Neuron (in vitro differentiated cells): ENCODE measurements at regions not wholly inside any gene's neighbourhood (a gene's known extent, or its start where the extent isn't known, plus 50 kb on each side); places are given as distances from the start of the nearest gene placed in this dataset.

ENCODE experiments used
- H2AFZ ChIP-seq: one replicate; pipeline ENCODE4 v1.6.1; 2013; ENCODE audit warnings: low read depth, mild to moderate bottlenecking, inconsistent platforms, low read length, moderate library complexity
- H3K27me3 ChIP-seq: one replicate; pipeline ENCODE4 v1.6.1; 2013; ENCODE audit warnings: low read length; ENCODE audit not compliant: insufficient read depth
- H3K36me3 ChIP-seq: one replicate; pipeline ENCODE4 v1.6.1; 2013; ENCODE audit warnings: low read length; ENCODE audit not compliant: insufficient read depth
- H3K4me1 ChIP-seq: one replicate; pipeline ENCODE4 v1.6.1; 2013; ENCODE audit warnings: low read length; ENCODE audit not compliant: insufficient read depth
- H3K4me3 ChIP-seq: 2 replicates; pipeline ENCODE4 v1.5.1; 2013; ENCODE audit warnings: mild to moderate bottlenecking, low read length, moderate library complexity
- H3K9me3 ChIP-seq: one replicate; pipeline ENCODE4 v1.6.1; 2013; ENCODE audit warnings: low read length

DNA sequence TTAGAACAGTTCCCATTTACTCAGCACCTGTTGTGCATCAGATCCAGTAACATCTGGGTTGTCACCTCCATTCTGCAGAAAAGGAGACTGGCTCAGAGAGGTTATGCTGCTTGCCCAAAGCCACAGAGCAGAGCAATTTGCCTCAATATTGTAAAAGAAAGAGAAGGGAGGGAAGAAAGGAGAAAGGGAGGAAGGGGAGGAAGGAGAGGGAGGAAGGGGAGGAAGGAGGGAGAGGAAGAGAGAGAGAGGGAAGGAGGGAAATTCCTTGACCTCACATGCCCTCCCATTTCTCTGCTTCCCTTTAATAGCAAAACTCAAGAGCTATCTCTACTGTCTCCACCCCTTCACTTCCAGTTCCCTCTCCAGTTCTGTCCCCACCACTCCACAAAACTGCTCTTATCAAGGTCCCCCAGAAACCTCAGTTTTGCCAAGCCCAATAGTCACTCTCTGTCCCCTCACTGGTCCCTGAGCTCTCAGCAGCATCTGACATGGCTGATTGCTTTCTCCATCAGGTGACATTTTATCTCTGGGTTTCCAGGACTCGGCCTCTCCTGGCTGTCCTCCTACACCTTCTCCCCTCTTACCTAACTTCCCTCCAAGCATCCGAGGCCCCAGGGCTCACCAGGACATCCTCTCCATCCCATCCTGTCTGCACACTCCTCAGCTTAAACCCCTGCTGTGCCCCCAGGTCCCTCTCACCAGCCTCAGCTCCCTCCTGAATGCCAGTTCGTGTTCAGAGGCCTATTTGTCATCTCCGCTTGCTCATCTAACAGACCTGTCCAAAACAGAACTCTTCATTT lies 104.7 kb upstream of the LINGO1 start:
- Histone ChIP-seq H3K4me3 (no peak overlapping the region), H3K27me3 (peaks cover 46% of the 10 kb centered on the region), H2AFZ (no peak overlapping the region), H3K36me3 (no peaks in the 10 kb centered on the region), H3K4me1 (no peaks in the 10 kb centered on the region), H3K9me3 (no peaks in the 10 kb centered on the region)

GRCh38 chr15:77734306-77734705 lies 101.6 kb upstream of the LINGO1 start:
- no peaks in the 10 kb centered on the region for H3K4me1 ChIP-seq
- H3K4me3 ChIP-seq = no peak overlapping the region
- no peaks in the 10 kb centered on the region for H3K9me3 ChIP-seq
- H2AFZ ChIP-seq = no peak overlapping the region
- H3K36me3 ChIP-seq = no peaks in the 10 kb centered on the region
- H3K27me3 ChIP-seq = peaks cover 52% of the 10 kb centered on the region

GRCh38 chr15:77733579-77734300 lies 101.0 kb upstream of the LINGO1 start:
- Histone ChIP-seq H2AFZ (no peak overlapping the region), H3K9me3 (no peaks in the 10 kb centered on the region), H3K4me3 (no peak overlapping the region), H3K36me3 (no peaks in the 10 kb centered on the region), H3K4me1 (no peaks in the 10 kb centered on the region), H3K27me3 (peaks cover 52% of the 10 kb centered on the region)

DNA sequence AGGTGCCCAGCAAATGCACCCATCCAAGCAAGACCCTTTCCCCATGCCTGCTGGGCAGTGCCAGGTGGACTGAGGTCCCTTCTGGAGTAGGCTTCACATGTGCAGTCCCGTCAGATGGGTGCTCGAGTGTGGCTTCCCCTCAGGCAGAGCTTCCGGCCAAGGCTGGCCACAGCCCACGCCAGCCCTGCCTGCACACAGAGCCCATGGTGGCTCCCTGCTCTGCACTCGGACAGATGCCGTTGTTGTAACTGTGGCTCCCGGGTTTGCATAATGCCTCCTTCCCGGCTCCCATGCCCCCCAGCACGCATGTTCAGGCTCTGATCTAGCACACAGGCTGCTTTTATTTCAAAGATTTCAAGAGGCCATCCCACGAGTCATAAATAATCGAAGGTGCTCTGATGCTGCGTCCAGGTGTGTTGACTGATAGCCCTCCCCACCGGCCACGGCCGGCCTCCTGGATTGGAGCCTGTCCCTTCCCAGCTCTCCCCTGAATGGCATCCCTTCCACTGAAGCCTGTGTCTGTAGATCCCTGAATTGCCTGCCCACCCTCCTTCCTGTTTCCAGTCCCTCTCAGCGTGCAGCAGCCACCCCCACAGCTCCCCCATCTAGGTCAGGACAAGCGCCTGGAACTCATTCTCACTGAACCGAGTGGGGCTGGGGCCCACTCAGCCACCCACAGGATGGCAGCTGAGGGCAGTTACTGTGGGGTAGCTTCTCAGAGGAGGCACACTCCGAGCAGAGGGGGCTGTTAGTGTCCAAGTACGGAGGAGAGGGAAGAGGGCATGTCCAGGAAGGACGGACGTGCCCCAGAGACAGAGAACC lies 100.0 kb upstream of the LINGO1 start:
- Histone ChIP-seq H3K9me3 (no peaks in the 10 kb centered on the region), H2AFZ (no peak overlapping the region), H3K36me3 (no peaks in the 10 kb centered on the region), H3K4me1 (no peaks in the 10 kb centered on the region), H3K27me3 (peaks cover 44% of the 10 kb centered on the region), H3K4me3 (no peak overlapping the region)

DNA sequence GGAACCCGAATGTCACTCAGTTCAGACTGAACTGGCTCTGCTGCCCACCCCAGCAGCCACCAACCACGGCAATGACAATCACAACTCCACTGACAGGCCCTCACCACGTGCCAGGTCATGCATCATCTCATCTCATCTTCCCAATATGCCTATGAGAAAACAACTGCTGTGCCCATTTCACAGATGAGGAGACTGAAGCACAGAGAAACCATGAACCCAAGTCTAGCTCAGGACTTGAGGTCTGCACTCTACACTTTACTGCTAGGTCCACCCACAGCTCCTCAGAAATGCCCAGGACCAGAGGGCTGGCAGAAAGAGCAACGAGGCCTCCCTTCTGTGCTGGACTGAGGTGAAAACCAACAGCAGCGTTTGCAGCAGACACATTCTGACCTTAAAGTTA lies 99.2 kb upstream of the LINGO1 start:
- no peaks in the 10 kb centered on the region for H3K36me3 ChIP-seq
- no peaks in the 10 kb centered on the region for H3K9me3 ChIP-seq
- H2AFZ ChIP-seq = no peak overlapping the region
- no peaks in the 10 kb centered on the region for H3K4me1 ChIP-seq
- peaks cover 38% of the 10 kb centered on the region for H3K27me3 ChIP-seq
- H3K4me3 ChIP-seq = no peak overlapping the region

DNA sequence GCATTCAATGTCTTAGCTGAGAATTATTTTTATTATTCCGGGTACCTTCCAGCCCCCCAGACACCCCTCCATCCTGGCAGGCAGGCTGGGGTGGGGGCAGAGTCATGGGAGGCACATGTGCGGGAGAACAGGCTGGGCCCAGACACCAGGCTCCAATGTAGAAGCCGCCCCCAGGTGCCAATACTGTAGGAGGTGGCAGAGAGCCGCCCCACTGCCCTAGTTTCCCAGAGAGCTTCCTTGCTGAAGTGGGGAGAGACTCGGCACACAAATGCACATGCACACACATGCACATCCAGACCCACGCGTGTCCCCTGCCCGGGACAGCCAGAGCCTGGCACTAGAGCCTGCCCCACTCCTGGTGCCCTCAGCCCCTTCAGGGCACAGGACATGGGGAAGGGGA lies 98.4 kb upstream of the LINGO1 start:
- Histone ChIP-seq H3K4me3 (no peak overlapping the region), H3K27me3 (peaks cover 38% of the 10 kb centered on the region)

DNA sequence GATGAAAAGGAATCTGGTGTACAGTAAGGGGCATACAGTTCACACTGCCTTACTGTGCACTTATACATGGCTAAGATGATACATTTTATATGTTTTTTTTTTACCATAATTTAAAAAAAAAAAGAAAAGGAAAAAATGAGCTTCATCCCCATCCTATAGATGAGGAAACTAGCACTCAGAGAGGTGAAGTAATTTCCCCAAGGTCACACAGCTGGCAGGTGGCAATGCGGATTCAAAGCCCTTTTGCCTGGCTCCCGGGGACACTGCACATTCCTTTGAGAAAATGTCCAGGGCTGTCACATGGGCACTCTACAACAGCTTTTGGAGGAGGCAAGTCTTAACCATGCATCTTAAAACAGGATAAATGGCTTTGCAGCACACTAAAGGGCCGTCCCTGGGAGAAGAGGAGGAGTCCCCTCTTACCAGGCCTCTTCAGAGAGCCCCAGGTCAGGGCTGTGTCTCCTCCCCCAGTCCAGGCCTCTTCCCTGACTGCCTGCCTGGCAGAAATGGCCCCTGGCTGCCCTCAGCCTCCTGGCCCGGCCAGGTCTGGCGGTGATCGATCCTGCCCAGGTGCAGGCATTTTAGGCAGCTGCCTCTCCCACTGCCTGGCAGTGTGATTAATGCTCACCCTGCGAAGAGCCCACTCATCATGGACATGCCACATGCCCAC lies 95.1 kb upstream of the LINGO1 start:
- Histone ChIP-seq H3K36me3 (no peaks in the 10 kb centered on the region), H3K4me1 (no peaks in the 10 kb centered on the region), H3K27me3 (peaks cover 15% of the 10 kb centered on the region), H3K9me3 (no peaks in the 10 kb centered on the region), H2AFZ (no peak overlapping the region), H3K4me3 (no peak overlapping the region)

More for the DNA sequence above, 98.4 kb upstream of the LINGO1 start:
- Histone ChIP-seq H3K4me1 (no peaks in the 10 kb centered on the region), H3K9me3 (no peaks in the 10 kb centered on the region), H3K36me3 (no peaks in the 10 kb centered on the region), H2AFZ (no peak overlapping the region)

DNA sequence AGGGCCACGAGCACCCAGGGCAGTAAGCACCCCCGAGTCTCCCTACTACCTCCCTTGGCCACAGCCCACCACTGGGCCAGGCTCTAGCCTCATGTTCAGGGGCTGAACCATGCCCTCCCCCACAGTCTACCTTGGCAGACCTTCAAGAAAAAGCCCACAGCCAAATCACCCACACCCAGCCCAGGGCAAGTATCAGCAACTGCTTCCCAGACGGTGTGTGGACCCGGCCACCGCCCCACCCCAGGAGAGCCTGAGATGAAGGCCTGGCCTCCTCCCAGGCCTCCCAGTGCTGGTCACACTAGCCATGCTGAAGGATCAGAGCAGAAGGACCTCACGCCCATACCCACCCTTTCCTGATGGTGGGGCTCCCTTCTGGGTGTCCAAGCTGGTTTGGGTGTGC lies 92.0 kb upstream of the LINGO1 start:
- Histone ChIP-seq H3K36me3 (no peaks in the 10 kb centered on the region), H3K4me3 (no peak overlapping the region), H2AFZ (no peak overlapping the region), H3K9me3 (no peaks in the 10 kb centered on the region), H3K4me1 (no peaks in the 10 kb centered on the region), H3K27me3 (peaks cover 20% of the 10 kb centered on the region)

DNA sequence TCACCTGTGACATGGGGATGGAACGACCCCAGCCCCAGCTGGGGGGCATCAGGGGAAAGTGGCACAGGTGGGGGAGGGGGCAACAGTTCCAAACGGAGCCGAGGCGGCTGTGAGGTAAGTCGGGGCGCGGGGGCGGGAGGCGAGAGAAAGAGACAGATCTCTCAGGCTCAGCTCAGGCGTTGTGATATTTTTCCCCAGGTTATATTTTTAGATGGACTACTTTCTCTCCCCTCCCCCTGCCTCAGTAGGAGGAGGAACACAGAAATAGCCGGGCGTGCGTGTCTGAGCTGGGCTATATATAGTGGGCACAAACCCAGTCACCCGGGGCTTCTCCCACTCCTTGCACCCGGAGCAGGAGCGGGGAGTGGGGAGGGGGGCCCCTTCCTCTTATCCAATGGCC lies 91.0 kb upstream of the LINGO1 start:
- Histone ChIP-seq H2AFZ (no peak overlapping the region), H3K27me3 (peaks cover 19% of the 10 kb centered on the region), H3K9me3 (no peaks in the 10 kb centered on the region), H3K4me1 (no peaks in the 10 kb centered on the region), H3K36me3 (no peaks in the 10 kb centered on the region), H3K4me3 (no peak overlapping the region)

GRCh38 chr15:77722759-77723460 lies 90.2 kb upstream of the LINGO1 start:
- no peak overlapping the region for H2AFZ ChIP-seq
- H3K4me1 ChIP-seq = no peaks in the 10 kb centered on the region
- H3K4me3 ChIP-seq = no peak overlapping the region
- H3K9me3 ChIP-seq = no peaks in the 10 kb centered on the region
- peaks cover 19% of the 10 kb centered on the region for H3K27me3 ChIP-seq
- no peaks in the 10 kb centered on the region for H3K36me3 ChIP-seq

- Histone ChIP-seq H3K27me3 (peaks cover 23% of the 10 kb centered on the region), H2AFZ (no peak overlapping the region), H3K36me3 (no peaks in the 10 kb centered on the region), H3K9me3 (no peaks in the 10 kb centered on the region), H3K4me1 (no peaks in the 10 kb centered on the region), H3K4me3 (no peak overlapping the region)
Measured at GRCh38 chr15:77721963-77722362, 89.3 kb upstream of the LINGO1 start.

- Histone ChIP-seq H2AFZ (no peak overlapping the region), H3K27me3 (peaks cover 23% of the 10 kb centered on the region), H3K4me1 (no peaks in the 10 kb centered on the region), H3K4me3 (no peak overlapping the region), H3K36me3 (no peaks in the 10 kb centered on the region), H3K9me3 (no peaks in the 10 kb centered on the region)
Measured at GRCh38 chr15:77720655-77721054, 87.9 kb upstream of the LINGO1 start.
